GM21423 (cell line): ENCODE measurements at regions not wholly inside any gene's neighbourhood (a gene's known extent, or its start where the extent isn't known, plus 50 kb on each side); places are given as distances from the start of the nearest gene placed in this dataset.
A peak's percentile ranks its signal among the peaks of the same experiment; 100 is the strongest.
"Not testable (repeated sequence)": the region's sequence is repeated elsewhere in the genome, so short reads cannot be mapped to it uniquely, and the experiment has no call there.

Source experiments
- ATAC-seq: cut with Tn5 transposase; IDR thresholded peaks from one replicate; pipeline ENCODE4 v1.9.1; 2021; ENCODE audit warnings: mild to moderate bottlenecking, moderate library complexity; ENCODE audit not compliant: unreplicated experiment

GRCh38 chr12:13924286-13924685 lies 57.1 kb downstream of the GRIN2B start:
- no peak for ATAC-seq

DNA sequence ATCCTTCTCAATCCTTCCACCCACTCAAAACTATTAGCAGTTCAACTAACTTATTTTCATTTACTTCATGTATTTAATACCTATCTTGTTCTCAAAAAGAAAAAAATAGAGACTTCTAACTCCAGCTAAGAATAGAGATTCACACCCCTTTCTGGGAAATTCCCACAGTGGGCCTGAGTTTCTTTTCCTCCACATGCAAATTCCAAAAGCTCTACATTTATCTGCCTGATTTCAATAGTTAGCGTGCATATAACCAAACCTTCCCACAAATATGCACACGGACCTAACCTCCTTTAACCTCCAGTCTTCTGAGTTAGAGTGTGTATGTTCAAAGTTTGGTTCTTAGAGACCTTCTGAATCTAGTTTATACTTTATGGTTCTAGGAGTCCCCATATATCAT lies 62.5 kb downstream of the GRIN2B start:
- no peak for ATAC-seq

DNA sequence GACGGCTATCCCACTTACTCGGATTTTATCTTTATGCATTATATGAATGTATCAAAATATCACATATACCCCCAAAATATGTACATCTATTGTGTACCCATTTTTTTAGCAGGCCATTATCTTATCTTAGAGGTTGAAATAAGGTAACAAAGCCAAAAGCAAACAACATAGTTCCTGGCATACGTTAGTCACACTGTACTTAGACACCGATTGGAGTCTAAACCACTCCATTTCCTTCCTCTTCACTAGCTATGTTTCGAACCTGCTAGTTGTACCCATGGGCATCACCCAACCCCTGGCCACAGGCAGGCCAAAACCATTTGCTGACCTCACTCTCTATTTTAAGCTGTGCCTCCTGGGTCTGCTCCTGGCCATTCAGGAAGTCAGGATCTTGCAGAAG lies 66.3 kb downstream of the GRIN2B start:
- no peak for ATAC-seq

DNA sequence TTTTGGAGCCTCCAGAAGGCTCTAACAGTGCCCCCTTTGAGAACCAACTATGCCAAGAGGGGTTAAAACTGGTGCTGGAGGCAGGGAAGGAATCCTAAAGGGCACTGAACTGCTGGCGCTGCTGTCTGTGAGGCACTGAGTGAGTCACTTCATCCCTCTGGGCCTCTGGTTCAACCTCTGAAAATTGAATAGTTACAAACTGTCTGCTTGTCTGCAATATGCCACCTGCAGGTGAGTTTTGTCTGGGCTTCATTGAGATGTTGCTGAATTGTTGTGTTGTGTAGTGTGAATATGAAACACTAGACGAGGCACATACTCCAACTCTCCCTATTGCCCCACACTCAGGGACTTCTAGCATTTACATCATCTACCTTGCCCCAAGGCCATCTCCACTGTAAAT lies 68.0 kb downstream of the GRIN2B start:
- ATAC-seq = no peak

- ATAC-seq = no peak
Measured at GRCh38 chr12:13911756-13912554, 69.4 kb downstream of the GRIN2B start.

DNA sequence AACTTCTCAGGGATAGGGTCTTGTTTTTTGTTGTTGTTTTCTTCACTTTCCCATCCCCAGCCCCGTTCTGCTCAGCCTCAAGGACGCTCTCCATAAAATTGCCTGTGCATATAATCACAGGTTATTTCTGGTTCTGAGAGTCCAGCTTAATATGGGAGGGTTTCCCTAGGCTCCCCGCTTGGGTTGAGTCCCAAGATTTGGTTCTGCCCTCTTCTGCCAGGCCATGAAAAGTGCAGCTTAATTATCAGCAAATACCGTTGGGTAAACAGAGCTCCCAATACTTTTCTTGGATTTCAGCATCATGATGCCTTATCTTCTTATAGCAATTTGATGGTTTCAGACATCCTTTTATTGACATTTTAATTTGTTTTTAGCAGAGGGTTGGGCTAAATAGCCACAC lies 75.6 kb downstream of the GRIN2B start:
- ATAC-seq = no peak

- no peak for ATAC-seq
Measured at GRCh38 chr12:13900718-13901117, 80.7 kb downstream of the GRIN2B start.

- ATAC-seq = not testable (repeated sequence)
Measured at GRCh38 chr12:13898387-13898786, 83.0 kb downstream of the GRIN2B start.

DNA sequence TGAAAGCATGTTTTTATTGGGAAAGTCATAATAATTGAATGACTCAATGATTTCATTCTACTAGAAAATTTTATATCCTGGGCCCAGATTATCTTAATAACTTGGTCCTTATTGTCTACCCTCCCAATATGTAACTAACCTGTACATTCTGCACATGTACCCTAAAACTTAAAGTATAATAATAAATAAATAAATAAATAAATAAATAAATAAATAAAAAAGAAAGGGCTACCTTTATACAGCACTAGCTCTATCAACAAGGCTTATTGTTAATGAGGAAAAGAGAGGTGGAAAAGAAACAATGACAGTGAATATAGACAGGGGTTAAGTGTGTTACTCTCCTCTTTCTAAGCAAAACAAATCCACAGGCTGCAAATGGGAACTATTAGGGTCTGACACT lies 83.6 kb downstream of the GRIN2B start:
- ATAC-seq = no peak

- ATAC-seq = no peak
Measured at GRCh38 chr12:13896063-13896626, 85.3 kb downstream of the GRIN2B start.

- no peak for ATAC-seq
Measured at GRCh38 chr12:13891902-13892301, 89.5 kb downstream of the GRIN2B start.

DNA sequence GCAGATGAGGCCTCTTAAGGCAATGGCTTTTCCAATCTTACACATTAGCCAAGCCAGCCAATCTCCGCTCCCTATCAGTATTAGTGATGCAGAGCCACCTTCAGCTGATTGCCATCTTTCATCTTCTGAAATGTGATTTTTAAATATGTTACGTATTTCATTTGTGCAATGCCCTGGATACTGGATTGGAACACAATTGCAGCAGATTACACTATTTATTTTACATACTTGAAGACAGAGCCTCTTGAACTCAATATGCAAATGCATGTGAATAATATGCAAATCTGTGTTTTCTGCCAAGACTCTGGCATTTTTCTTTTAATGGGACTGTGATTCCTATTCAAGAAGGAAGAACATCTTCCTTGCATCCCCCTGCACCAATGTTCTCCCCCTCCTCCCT lies 90.5 kb downstream of the GRIN2B start:
- ATAC-seq = no peak

DNA sequence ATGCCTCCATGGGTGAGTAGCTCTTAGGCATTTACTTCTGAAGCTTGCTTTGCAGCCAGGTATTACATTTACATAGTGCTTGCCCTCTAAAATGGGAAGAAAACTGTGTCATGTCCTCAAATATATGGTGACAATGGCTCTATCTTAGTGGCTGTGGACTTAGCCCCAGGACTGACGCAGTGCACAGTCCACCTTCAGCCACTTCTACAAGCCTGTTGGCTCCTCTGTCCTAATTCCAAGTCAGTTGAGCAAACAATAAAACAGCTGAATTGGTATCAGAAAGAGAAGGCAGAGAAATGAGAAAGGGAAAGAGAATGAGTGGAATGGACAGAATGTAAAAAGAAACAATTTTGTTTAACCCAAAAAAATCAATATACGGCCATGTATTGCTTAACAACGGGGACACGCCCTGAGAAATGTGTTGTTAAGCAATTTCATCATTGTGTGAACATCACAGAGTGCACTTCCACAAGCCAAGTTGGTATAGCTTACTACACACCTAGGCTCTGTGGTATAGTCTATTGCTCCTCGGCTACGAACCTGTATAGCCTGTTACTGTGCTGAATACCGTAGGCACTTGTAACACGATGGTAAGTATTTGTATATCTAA lies 93.5 kb downstream of the GRIN2B start:
- ATAC-seq = no peak

- no peak for ATAC-seq
Measured at GRCh38 chr12:13882176-13882575, 99.2 kb downstream of the GRIN2B start.

- no peak for ATAC-seq
Measured at GRCh38 chr12:13880613-13881012, 100.8 kb downstream of the GRIN2B start.

DNA sequence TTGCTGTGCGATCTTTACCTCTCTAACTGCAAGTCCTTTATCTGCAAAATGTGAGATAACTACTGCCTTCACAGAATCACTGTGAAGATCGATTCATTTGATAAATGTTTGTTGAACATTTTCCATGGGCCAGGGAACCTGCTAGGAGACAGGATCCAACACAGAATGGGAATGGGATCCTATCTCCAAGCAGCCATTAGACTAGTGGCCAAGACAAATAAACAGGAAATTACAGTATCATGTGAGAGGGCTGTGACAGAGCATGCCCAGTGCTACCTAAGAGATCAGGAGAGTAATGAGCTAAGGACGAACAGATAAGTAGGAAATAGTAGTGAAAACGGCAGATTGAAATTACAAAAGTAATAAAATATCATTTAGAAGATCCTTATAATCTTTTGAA lies 105.7 kb downstream of the GRIN2B start:
- ATAC-seq = no peak

- no peak for ATAC-seq
Measured at GRCh38 chr12:13870255-13870654, 111.1 kb downstream of the GRIN2B start.

DNA sequence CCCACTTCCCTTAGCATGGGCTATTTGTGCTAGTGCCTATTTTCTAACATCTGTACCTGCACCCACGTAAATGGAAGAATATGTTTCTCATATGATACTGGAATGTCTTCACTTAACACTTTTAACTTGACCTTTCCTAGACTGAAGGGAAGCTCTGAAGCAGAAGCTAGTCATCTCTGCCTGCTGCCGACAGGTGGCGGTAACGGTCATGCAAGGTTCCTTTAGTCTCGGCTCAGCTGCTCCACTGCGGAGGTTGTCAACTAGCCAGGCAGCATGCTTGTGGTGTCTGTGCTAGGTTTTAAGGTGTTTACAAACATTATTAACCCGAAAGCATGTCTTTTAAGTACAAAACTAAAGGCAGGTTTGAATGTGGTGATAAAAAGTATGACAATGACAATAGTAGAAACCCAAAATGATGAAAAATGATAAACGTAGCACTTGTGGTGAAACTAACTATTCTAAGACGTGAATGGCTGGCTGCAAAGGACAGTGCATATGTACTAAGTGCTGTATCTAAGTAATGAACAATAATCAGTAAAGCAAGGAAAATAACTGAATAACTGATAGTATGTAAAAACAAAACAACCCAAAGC lies 117.2 kb downstream of the GRIN2B start:
- peak; percentile 92 for ATAC-seq

DNA sequence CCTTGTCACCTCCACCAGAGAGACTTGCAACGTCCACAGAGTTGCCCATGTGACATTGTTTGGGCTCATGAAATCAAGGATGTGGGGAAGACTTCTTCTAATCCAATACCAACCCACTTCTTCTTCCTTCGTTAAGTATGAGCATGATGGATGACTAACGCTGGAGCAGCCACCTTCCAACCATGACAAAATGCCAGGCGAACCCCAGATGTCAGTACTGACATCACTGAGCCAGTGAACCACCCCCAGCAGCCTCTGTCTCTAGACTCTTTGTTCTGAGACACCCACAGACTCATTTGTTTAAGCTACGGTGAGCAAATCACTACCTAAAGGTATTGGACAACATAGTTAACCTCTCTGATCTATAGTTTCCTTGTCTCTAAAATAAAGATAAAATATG lies 123.7 kb downstream of the GRIN2B start:
- ATAC-seq = no peak

- ATAC-seq = no peak
Measured at GRCh38 chr12:13853471-13853870, 127.9 kb downstream of the GRIN2B start.

- no peak for ATAC-seq
Measured at GRCh38 chr12:13851828-13852227, 129.6 kb downstream of the GRIN2B start.

GRCh38 chr12:13849456-13849855 lies 131.9 kb downstream of the GRIN2B start:
- no peak for ATAC-seq
